ENCODE measurements at regions not wholly inside any gene's neighbourhood (a gene's known extent, or its start where the extent isn't known, plus 50 kb on each side); places are given as distances from the start of the nearest gene placed in this dataset.

GRCh38 chr1:88526456-88526855 lies 157.6 kb upstream of the PKN2 start:
- DNase-seq (no peak), ATAC-seq (no peak)
- intact Hi-C loops (cut with micrococcal nuclease): no loop called here

GRCh38 chr1:88528792-88529191 lies 155.3 kb upstream of the PKN2 start:
- intact Hi-C loops (cut with micrococcal nuclease): no loop called here
- DNase-seq (no peak), ATAC-seq (no peak)

GRCh38 chr1:88529581-88529980 lies 154.5 kb upstream of the PKN2 start:
- DNase-seq (no peak), ATAC-seq (no peak)
- intact Hi-C loops (cut with micrococcal nuclease): no loop called here

- ATAC-seq: no peak
- intact Hi-C loops (cut with micrococcal nuclease): no loop called here
- no peak for DNase-seq
Measured at GRCh38 chr1:88530246-88530645, 153.8 kb upstream of the PKN2 start.

- DNase-seq (no peak), ATAC-seq (no peak)
- intact Hi-C loops (cut with micrococcal nuclease): no loop called here
Measured at GRCh38 chr1:88537787-88538186, 146.3 kb upstream of the PKN2 start.

GRCh38 chr1:88538222-88538899 lies 145.7 kb upstream of the PKN2 start:
- intact Hi-C loops (cut with micrococcal nuclease): no loop called here
- DNase-seq (no peak), ATAC-seq (no peak)

GRCh38 chr1:88540255-88540654 lies 143.8 kb upstream of the PKN2 start:
- intact Hi-C loops (cut with micrococcal nuclease): no loop called here

GRCh38 chr1:88541596-88541995 lies 142.5 kb upstream of the PKN2 start:
- DNase-seq (no peak), ATAC-seq (no peak)
- intact Hi-C loops (cut with micrococcal nuclease): no loop called here

More at GRCh38 chr1:88540255-88540654, 143.8 kb upstream of the PKN2 start:
- DNase-seq (no peak), ATAC-seq (no peak)

GRCh38 chr1:88544195-88544594 lies 139.9 kb upstream of the PKN2 start:
- ATAC-seq (peak; percentile 75), DNase-seq (no peak)
- intact Hi-C loops (cut with micrococcal nuclease): no loop called here

GRCh38 chr1:88549536-88549935 lies 134.5 kb upstream of the PKN2 start:
- no peak for ATAC-seq
- intact Hi-C loops (cut with micrococcal nuclease): no loop called here
- DNase-seq: no peak

- intact Hi-C loops (cut with micrococcal nuclease): no loop called here
Measured at GRCh38 chr1:88552226-88552625, 131.8 kb upstream of the PKN2 start.

GRCh38 chr1:88557014-88557413 lies 127.1 kb upstream of the PKN2 start:
- ATAC-seq: no peak
- intact Hi-C loops (cut with micrococcal nuclease): no loop called here
- DNase-seq: no peak

More at GRCh38 chr1:88552226-88552625, 131.8 kb upstream of the PKN2 start:
- no peak for DNase-seq
- ATAC-seq: no peak

- intact Hi-C loops (cut with micrococcal nuclease): no loop called here
- ATAC-seq (no peak), DNase-seq (no peak)
Measured at GRCh38 chr1:88560621-88561020, 123.5 kb upstream of the PKN2 start.

GRCh38 chr1:88562991-88563390 lies 121.1 kb upstream of the PKN2 start:
- no peak for ATAC-seq
- intact Hi-C loops (cut with micrococcal nuclease): no loop called here
- DNase-seq: no peak

GRCh38 chr1:88566615-88567387 lies 117.3 kb upstream of the PKN2 start:
- DNase-seq: no peak
- intact Hi-C loops (cut with micrococcal nuclease): no loop called here
- ATAC-seq: no peak

- intact Hi-C loops (cut with micrococcal nuclease): no loop called here
- ATAC-seq: no peak
- no peak for DNase-seq
Measured at GRCh38 chr1:88571506-88571905, 112.6 kb upstream of the PKN2 start.

GRCh38 chr1:88579598-88579997 lies 104.5 kb upstream of the PKN2 start:
- intact Hi-C loops (cut with micrococcal nuclease): no loop called here
- no peak for ATAC-seq
- no peak for DNase-seq

- DNase-seq: no peak
- intact Hi-C loops (cut with micrococcal nuclease): no loop called here
- no peak for ATAC-seq
Measured at GRCh38 chr1:88581703-88582102, 102.4 kb upstream of the PKN2 start.

GRCh38 chr1:88593358-88593757 lies 90.7 kb upstream of the PKN2 start:
- ATAC-seq: no peak

GRCh38 chr1:88595355-88596002 lies 88.6 kb upstream of the PKN2 start:
- intact Hi-C loops (cut with micrococcal nuclease): no loop called here
- ATAC-seq (no peak), DNase-seq (no peak)

More at GRCh38 chr1:88593358-88593757, 90.7 kb upstream of the PKN2 start:
- DNase-seq: no peak
- intact Hi-C loops (cut with micrococcal nuclease): no loop called here

All from left ventricle myocardium superior (tissue), 1 donor.